ENCODE measurements at regions not wholly inside any gene's neighbourhood (a gene's known extent, or its start where the extent isn't known, plus 50 kb on each side); places are given as distances from the start of the nearest gene placed in this dataset.

DNA sequence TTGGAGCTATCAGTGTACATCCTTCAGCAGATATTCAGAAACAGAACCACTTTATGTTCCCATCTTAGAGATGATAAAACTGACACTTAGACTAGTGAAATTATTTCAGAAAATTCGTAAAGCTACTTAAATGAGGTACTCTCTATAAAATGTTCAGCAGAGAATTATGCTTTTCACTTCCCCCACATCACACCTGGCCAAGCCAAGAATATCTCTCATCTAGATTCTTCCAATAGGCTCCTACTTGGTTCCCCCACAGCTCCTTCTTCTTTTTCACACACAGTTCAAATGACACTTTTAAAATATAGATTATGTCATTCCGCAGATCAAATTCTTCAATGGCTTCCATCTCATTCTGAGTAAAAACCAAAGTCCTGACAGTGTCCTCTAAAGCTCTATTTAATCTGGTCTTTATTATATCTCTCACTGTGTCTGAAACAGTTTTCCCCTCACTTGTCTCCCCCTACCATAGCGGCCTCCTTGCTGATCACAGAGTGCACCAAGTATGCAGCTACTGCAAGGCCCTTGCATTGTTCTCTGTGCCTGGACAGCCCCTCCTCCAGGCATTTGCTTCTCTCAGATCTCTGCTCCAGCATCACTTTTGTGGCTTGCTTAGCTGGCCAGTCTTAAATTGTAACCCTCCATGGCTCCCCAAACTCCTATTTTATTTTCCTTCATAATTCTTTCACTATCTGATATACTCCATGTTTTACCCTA, 736.8 kb upstream of the USP15 start:
- H3K23ac ChIP-seq (ENCODE audit: insufficient read length): no peak overlapping the region

More for the DNA sequence above, 736.8 kb upstream of the USP15 start:
- DNase-seq (ENCODE audit: low read depth in 1 of 2, low spot score in 2 of 2) (no peak), FAIRE-seq (no peak)
- ChIA-PET POLR2A (ENCODE audit: partially characterized antibody) (interaction anchor here (1.1 kb wide), 1 partner anchor 11 kb away, joined by 3 read pairs; no protein-coding TSS in a partner anchor), CTCF (ENCODE audit: partially characterized antibody) (interaction anchor here (0.5 to 2.6 kb wide), 2 partner anchors 10 to 1255 kb away, joined by 4 to 12 read pairs; no protein-coding TSS in a partner anchor)
- Histone ChIP-seq H2AFZ (ENCODE audit: low read length) (no peak overlapping the region), H2BK120ac (replicated peaks; ENCODE audit: low read depth, low read length) (no peak overlapping the region), H3K4me3 (ENCODE audit: extremely low read depth in 1 of 4, insufficient read depth in 2 of 4, low read depth in 3 of 4, low read length in 4 of 4) (no peak overlapping the region), H3K27ac (ENCODE audit: low read depth, low read length) (no peak overlapping the region), H2BK5ac (ENCODE audit: low read depth, low read length) (no peak overlapping the region), H2AK5ac (ENCODE audit: low read depth, low read length) (no peak overlapping the region), H3K36me3 (ENCODE audit: control insufficient read depth in 2 of 4, insufficient read depth in 4 of 4, low read length in 3 of 4) (no peaks in the 10 kb centered on the region), H2BK12ac (ENCODE audit: low read depth, low read length) (no peak overlapping the region), H3K14ac (ENCODE audit: insufficient read length) (no peak overlapping the region), H3K9ac (replicated peaks in 1 of 4; ENCODE audit: extremely low read depth in 1 of 4, low read depth in 3 of 4, low read length in 3 of 4) (no peak overlapping the region), H3K4ac (replicated peaks; ENCODE audit: insufficient read length, low read depth, low read length) (no peak overlapping the region), H3K56ac (replicated peaks; ENCODE audit: insufficient read length, low read depth, low read length) (peak overlapping the region; percentile 59), H4K91ac (replicated peaks; ENCODE audit: insufficient read length, low read length) (no peak overlapping the region), H3K18ac (ENCODE audit: extremely low read depth, low read length) (peak overlapping the region; percentile 60; the same call in 1 of the 2 replicates), H3K4me2 (ENCODE audit: insufficient read depth in 1 of 2, low read depth in 2 of 2, low read length in 2 of 2) (no peak overlapping the region), H3K23me2 (ENCODE audit: low read depth, low read length) (no peaks in the 10 kb centered on the region; the same call in 1 of the 2 replicates), H3K9me3 (ENCODE audit: insufficient read depth in 2 of 2, low read depth in 1 of 2, low read length in 1 of 2) (no peaks in the 10 kb centered on the region), H4K5ac (ENCODE audit: insufficient read length, low read depth, low read length) (no peak overlapping the region), H3K79me2 (ENCODE audit: control insufficient read depth in 1 of 2, insufficient read depth in 2 of 2, low read length in 2 of 2) (no peaks in the 10 kb centered on the region), H3K79me1 (ENCODE audit: low read depth, low read length) (no peaks in the 10 kb centered on the region), H4K20me1 (replicated peaks in 1 of 2; ENCODE audit: control insufficient read depth in 1 of 2, insufficient read depth in 2 of 2, low read length in 2 of 2) (no peaks in the 10 kb centered on the region), H4K8ac (ENCODE audit: extremely low read depth, insufficient read depth, low read length) (no peak overlapping the region), H2BK20ac (ENCODE audit: low read length) (no peak overlapping the region), H2BK15ac (ENCODE audit: low read length) (no peak overlapping the region), H3K4me1 (replicated peaks in 1 of 4; ENCODE audit: control insufficient read depth in 3 of 4, insufficient read depth in 4 of 4, low read length in 3 of 4) (peaks cover 0 to 10% (median 4%) of the 10 kb centered on the region in 4 experiments; a peak in 4 of 7 replicates), H3K27me3 (replicated peaks in 1 of 4; ENCODE audit: control insufficient read depth in 3 of 4, extremely low read depth in 1 of 4, insufficient read depth in 3 of 4, low read length in 3 of 4) (no peaks in the 10 kb centered on the region)
- WGBS, 2 experiments (ENCODE audit: extremely low coverage in 1 of 2, insufficient coverage in 1 of 2, insufficient read length in 1 of 2, insufficient replicate concordance in 2 of 2, low coverage in 1 of 2, low lambda C conversion rate in 2 of 2, missing lambda C conversion rate in 1 of 2): 92% methylated on average over 3 of the region's 3 CpGs; no CpG with 5 or more reads in 1 of the 2 experiments
- TF ChIP-seq KDM5A (IDR thresholded peaks at IDR 0.05; ENCODE audit: low read length) (no peak), CHD2 (IDR thresholded peaks at IDR 0.05; ENCODE audit: low read length) (no peak), CHD1 (IDR thresholded peaks at IDR 0.05; ENCODE audit: low read depth, low read length) (no peak), SP4 (IDR thresholded peaks at IDR 0.05; ENCODE audit: low read length) (no peak), SUZ12 (IDR thresholded peaks at IDR 0.05; ENCODE audit: low read length) (no peak), ZNF274 (IDR thresholded peaks at IDR 0.05; ENCODE audit: borderline replicate concordance, extremely low read depth, low read length) (no peak), CTBP2 (IDR thresholded peaks at IDR 0.05; ENCODE audit: borderline replicate concordance, insufficient read depth, insufficient read length, low read length) (no peak), RXRA (IDR thresholded peaks at IDR 0.05; ENCODE audit: insufficient read depth, low read depth, low read length) (no peak), KDM1A (IDR thresholded peaks at IDR 0.05; ENCODE audit: borderline replicate concordance, low read length) (no peak), ASH2L (IDR thresholded peaks at IDR 0.05; ENCODE audit: low read length) (no peak), TCF12 (IDR thresholded peaks at IDR 0.05; ENCODE audit: low read depth, low read length) (no peak)
- TF ChIP-seq, protein P1, sequence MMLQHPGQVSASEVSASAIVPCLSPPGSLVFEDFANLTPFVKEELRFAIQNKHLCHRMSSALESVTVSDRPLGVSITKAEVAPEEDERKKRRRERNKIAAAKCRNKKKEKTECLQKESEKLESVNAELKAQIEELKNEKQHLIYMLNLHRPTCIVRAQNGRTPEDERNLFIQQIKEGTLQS (IDR thresholded peaks at IDR 0.05; ENCODE audit: insufficient read depth, low read depth, low read length): no peak
